Loucy (cell line): ENCODE measurements at regions not wholly inside any gene's neighbourhood (a gene's known extent, or its start where the extent isn't known, plus 50 kb on each side); places are given as distances from the start of the nearest gene placed in this dataset.

Experiments
- H2AFZ ChIP-seq: fragments of 200-600 bp; sonication (generic); 2 replicates; pipeline ENCODE4 v1.6.0; 2016; ENCODE audit warnings: antibody characterized with exemption, mild to moderate bottlenecking, low read length, moderate library complexity
- H3F3A ChIP-seq: fragments of 200-600 bp; 2 replicates; pipeline ENCODE4 v1.6.0; 2016; ENCODE audit warnings: antibody characterized with exemption, low read depth, mild to moderate bottlenecking
- H3K27me3 ChIP-seq: fragments of 200-600 bp; sonication (generic); 2 replicates; pipeline ENCODE4 v1.6.1; 2014; ENCODE audit warnings: low read length, mild to moderate bottlenecking; ENCODE audit not compliant: insufficient read depth, poor library complexity, severe bottlenecking
- H3K36me3 ChIP-seq: fragments of 200-600 bp; sonication (generic); 2 replicates; pipeline ENCODE4 v1.6.1; 2016; ENCODE audit warnings: low read length; ENCODE audit not compliant: insufficient read depth
- H3K4me1 ChIP-seq: fragments of 200-600 bp; sonication (generic); 2 replicates; pipeline ENCODE4 v1.5.1; 2014; ENCODE audit warnings: low read length, mild to moderate bottlenecking; ENCODE audit not compliant: insufficient read depth, poor library complexity, severe bottlenecking
- H3K4me2 ChIP-seq: fragments of 200-600 bp; sonication (generic); 2 replicates; pipeline ENCODE4 v1.6.0; 2014; ENCODE audit warnings: antibody characterized with exemption, low read length, low read depth, mild to moderate bottlenecking; ENCODE audit not compliant: poor library complexity, severe bottlenecking
- H3K4me3 ChIP-seq: fragments of 200-600 bp; sonication (generic); 2 replicates; pipeline ENCODE4 v1.5.1; 2014; ENCODE audit warnings: low read length, mild to moderate bottlenecking, mixed read lengths; ENCODE audit not compliant: poor library complexity, severe bottlenecking
- H3K79me2 ChIP-seq: fragments of 200-600 bp; sonication (generic); 2 replicates; pipeline ENCODE4 v1.6.1; 2014; ENCODE audit warnings: low read length; ENCODE audit not compliant: insufficient read depth
- H3K9ac ChIP-seq: fragments of 200-600 bp; sonication (generic); 2 replicates; pipeline ENCODE4 v1.6.0; 2014; ENCODE audit warnings: mild to moderate bottlenecking, low read depth, low read length, moderate library complexity; ENCODE audit not compliant: poor library complexity, severe bottlenecking
- H3K9me2 ChIP-seq: fragments of 200-600 bp; sonication (generic); replicated peaks from 2 replicates; pipeline ENCODE4 v1.6.1; 2016; ENCODE audit warnings: low read depth, low read length, mixed read lengths
- H3K9me3 ChIP-seq: fragments of 200-600 bp; sonication (generic); 2 replicates; pipeline ENCODE4 v1.6.1; 2014; ENCODE audit warnings: mild to moderate bottlenecking, antibody characterized with exemption, low read length, low read depth; ENCODE audit not compliant: insufficient read depth
- H4K20me1 ChIP-seq: fragments of 200-600 bp; sonication (generic); 2 replicates; pipeline ENCODE4 v1.6.0; 2014; ENCODE audit warnings: antibody characterized with exemption, low read length, mild to moderate bottlenecking; ENCODE audit not compliant: insufficient read depth, poor library complexity, severe bottlenecking
- CTCF ChIP-seq: fragments of 200-600 bp; sonication (generic); conservative IDR thresholded peaks from 2 replicates; pipeline ENCODE4 v1.5.1; 2014; ENCODE audit warnings: mild to moderate bottlenecking, antibody characterized with exemption, low read length
- EZH2phosphoT487 ChIP-seq: fragments of 200-600 bp; IDR thresholded peaks from 2 replicates; pipeline ENCODE4 v1.6.1; 2018; ENCODE audit warnings: antibody characterized with exemption, mild to moderate bottlenecking, moderate library complexity, borderline replicate concordance

DNA sequence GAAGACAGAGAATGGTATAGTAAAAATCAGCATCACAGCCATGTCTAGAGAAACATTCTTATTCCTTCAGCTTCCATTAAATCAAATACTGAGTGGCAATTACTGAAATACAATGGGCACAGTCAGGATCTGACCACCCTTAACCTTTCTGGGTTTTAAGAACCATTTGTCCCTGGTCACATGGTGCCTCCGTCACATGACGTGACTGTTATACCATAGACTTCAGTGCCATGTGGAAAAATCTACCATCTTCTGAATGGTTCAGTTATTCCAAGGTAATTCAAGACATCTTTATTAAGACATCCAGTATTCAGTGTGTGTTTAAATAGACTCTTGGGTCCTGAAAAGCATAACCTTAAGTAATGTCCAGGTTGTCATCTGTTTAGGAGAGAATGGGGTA, 553.1 kb upstream of the FLRT2 start:
- Histone ChIP-seq H4K20me1 (no peaks in the 10 kb centered on the region), H3K9me3 (no peaks in the 10 kb centered on the region), H3K27me3 (no peaks in the 10 kb centered on the region), H3K4me3 (no peak overlapping the region), H3F3A (no peaks in the 10 kb centered on the region), H3K4me2 (no peak overlapping the region), H2AFZ (no peak overlapping the region), H3K9ac (no peak overlapping the region), H3K79me2 (no peaks in the 10 kb centered on the region), H3K36me3 (no peaks in the 10 kb centered on the region), H3K4me1 (no peaks in the 10 kb centered on the region), H3K9me2 (no peaks in the 10 kb centered on the region)
- TF ChIP-seq CTCF (no peak), EZH2phosphoT487 (no peak)

GRCh38 chr14:84987042-84987441, 542.9 kb upstream of the FLRT2 start:
- Histone ChIP-seq H4K20me1 (no peaks in the 10 kb centered on the region), H3K4me1 (no peaks in the 10 kb centered on the region), H3K4me3 (no peak overlapping the region)

DNA sequence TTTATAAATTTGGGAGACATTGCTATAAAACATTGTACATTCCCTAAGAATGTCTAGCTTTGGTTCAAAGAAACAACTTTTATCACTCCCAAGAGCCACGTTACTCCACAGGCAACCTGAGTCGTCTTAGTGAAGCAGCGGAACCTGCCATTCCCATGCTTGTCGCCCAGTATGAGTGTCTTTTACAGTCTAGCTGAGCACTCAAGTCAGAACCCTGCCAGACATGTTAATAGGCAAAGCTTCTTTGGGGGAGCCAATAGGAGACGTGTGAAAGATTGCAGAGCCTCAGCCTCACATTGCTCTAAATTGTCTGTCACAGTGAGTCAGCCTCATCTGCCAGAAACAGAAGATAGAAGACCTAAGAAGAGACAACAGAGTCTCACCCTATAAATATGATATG, 541.6 kb upstream of the FLRT2 start:
- TF ChIP-seq EZH2phosphoT487 (no peak), CTCF (no peak)
- Histone ChIP-seq H3K9ac (no peak overlapping the region), H3K36me3 (no peaks in the 10 kb centered on the region), H3K9me2 (no peaks in the 10 kb centered on the region), H3K79me2 (no peaks in the 10 kb centered on the region), H3K27me3 (no peaks in the 10 kb centered on the region), H3K4me1 (no peaks in the 10 kb centered on the region), H3K9me3 (no peaks in the 10 kb centered on the region), H2AFZ (no peak overlapping the region), H3K4me2 (no peak overlapping the region), H3F3A (no peaks in the 10 kb centered on the region), H3K4me3 (no peak overlapping the region), H4K20me1 (no peaks in the 10 kb centered on the region)

More at GRCh38 chr14:84987042-84987441, 542.9 kb upstream of the FLRT2 start:
- Histone ChIP-seq H3K9me2 (no peaks in the 10 kb centered on the region), H3K9me3 (no peaks in the 10 kb centered on the region), H2AFZ (no peak overlapping the region), H3K27me3 (no peaks in the 10 kb centered on the region), H3K79me2 (no peaks in the 10 kb centered on the region), H3K4me2 (no peak overlapping the region), H3F3A (no peaks in the 10 kb centered on the region), H3K9ac (no peak overlapping the region), H3K36me3 (no peaks in the 10 kb centered on the region)
- TF ChIP-seq EZH2phosphoT487 (no peak), CTCF (no peak)
